ENCODE measurements at regions not wholly inside any gene's neighbourhood (a gene's known extent, or its start where the extent isn't known, plus 50 kb on each side); places are given as distances from the start of the nearest gene placed in this dataset.

GRCh38 chr14:22225516-22226140, 363.4 kb downstream of the DAD1 start:
- intact Hi-C loops (cut with DNase I; ENCODE audit: low total_unique reads), result no loop called here
- DNase-seq, result no peak

GRCh38 chr14:22221508-22221907, 367.5 kb downstream of the DAD1 start:
- TF ChIP-seq, protein P1, sequence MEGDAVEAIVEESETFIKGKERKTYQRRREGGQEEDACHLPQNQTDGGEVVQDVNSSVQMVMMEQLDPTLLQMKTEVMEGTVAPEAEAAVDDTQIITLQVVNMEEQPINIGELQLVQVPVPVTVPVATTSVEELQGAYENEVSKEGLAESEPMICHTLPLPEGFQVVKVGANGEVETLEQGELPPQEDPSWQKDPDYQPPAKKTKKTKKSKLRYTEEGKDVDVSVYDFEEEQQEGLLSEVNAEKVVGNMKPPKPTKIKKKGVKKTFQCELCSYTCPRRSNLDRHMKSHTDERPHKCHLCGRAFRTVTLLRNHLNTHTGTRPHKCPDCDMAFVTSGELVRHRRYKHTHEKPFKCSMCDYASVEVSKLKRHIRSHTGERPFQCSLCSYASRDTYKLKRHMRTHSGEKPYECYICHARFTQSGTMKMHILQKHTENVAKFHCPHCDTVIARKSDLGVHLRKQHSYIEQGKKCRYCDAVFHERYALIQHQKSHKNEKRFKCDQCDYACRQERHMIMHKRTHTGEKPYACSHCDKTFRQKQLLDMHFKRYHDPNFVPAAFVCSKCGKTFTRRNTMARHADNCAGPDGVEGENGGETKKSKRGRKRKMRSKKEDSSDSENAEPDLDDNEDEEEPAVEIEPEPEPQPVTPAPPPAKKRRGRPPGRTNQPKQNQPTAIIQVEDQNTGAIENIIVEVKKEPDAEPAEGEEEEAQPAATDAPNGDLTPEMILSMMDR (IDR thresholded peaks at IDR 0.05), result peak in 1 of 2 experiments; percentile 15
- no peak overlapping the region for H3K27ac ChIP-seq
- H3K36me3 ChIP-seq, result no peaks in the 10 kb centered on the region
- intact Hi-C loops (cut with DNase I; ENCODE audit: low total_unique reads), result no loop called here
- no peak for DNase-seq
- peaks cover 0 to 32% (median 2%) of the 10 kb centered on the region in 4 donors for H3K4me1 ChIP-seq
- no peak overlapping the region for H3K4me3 ChIP-seq
- H3K27me3 ChIP-seq, result no peaks in the 10 kb centered on the region
- no peaks in the 10 kb centered on the region for H3K9me3 ChIP-seq

More at GRCh38 chr14:22225516-22226140, 363.4 kb downstream of the DAD1 start:
- Histone ChIP-seq H3K27me3 (no peaks in the 10 kb centered on the region), H3K9me3 (no peaks in the 10 kb centered on the region), H3K27ac (peak overlapping the region in 1 of 2 donors; percentile 37), H3K36me3 (no peaks in the 10 kb centered on the region), H3K4me1 (peaks cover 0 to 39% (median 2%) of the 10 kb centered on the region in 4 donors), H3K4me3 (no peak overlapping the region)
- TF ChIP-seq, protein P1 (IDR thresholded peaks at IDR 0.05), result no peak

- TF ChIP-seq, protein P1 (IDR thresholded peaks at IDR 0.05), result no peak
- H3K27me3 ChIP-seq, result no peaks in the 10 kb centered on the region
- peaks cover 0 to 21% (median 0%) of the 10 kb centered on the region in 4 donors for H3K4me1 ChIP-seq
- intact Hi-C loops (cut with DNase I; ENCODE audit: low total_unique reads), result no loop called here
- no peak for DNase-seq
- no peaks in the 10 kb centered on the region for H3K36me3 ChIP-seq
- no peak overlapping the region for H3K27ac ChIP-seq
- no peaks in the 10 kb centered on the region for H3K9me3 ChIP-seq
- H3K4me3 ChIP-seq, result no peak overlapping the region
Measured at GRCh38 chr14:22220427-22220826, 368.6 kb downstream of the DAD1 start.

DNA sequence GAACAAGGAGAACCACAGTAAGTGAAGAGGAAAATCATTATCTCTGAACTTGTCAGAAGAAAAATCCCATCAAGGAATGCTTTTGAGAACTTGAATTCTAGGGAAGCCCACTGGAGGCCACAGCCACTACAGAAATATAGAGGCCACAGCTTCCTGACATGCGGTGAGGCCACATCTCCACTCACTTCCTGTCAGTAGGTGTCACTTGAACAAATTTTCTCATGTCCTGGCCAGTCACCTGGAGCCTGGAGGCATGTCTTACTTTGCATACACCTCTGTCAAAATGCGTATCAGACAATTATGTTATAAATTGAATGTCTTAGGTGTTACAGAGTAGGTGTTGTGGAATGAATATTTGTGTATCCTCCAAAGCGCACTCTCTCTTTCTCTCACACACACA, 370.3 kb downstream of the DAD1 start:
- H3K27ac ChIP-seq, result no peak overlapping the region
- peaks cover 0 to 13% (median 0%) of the 10 kb centered on the region in 4 donors for H3K4me1 ChIP-seq
- no peak overlapping the region for H3K4me3 ChIP-seq
- intact Hi-C loops (cut with DNase I; ENCODE audit: low total_unique reads), result no loop called here
- H3K9me3 ChIP-seq, result no peaks in the 10 kb centered on the region
- no peaks in the 10 kb centered on the region for H3K36me3 ChIP-seq
- DNase-seq, result no peak
- H3K27me3 ChIP-seq, result no peaks in the 10 kb centered on the region
- TF ChIP-seq, protein P1 (IDR thresholded peaks at IDR 0.05), result no peak

DNA sequence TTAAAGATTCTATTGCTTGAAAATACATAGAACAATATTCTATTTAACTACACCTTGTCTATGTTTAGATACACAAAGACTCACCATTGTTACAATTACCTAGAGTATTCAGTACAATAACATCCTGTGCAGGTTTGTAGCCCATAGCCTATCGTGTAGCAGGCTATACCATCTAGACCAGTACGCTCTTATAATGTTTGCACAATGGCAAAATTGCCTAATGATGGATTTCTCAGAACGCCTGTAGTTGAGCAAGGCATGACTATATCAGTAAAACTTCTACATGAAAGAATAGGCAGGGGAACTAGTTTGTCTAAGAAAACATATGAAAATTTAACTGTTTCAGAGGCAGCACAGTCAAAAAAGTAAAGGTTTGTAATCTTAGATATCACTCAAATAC, 375.9 kb downstream of the DAD1 start:
- no peak for DNase-seq
- no peak overlapping the region for H3K27ac ChIP-seq

More for the DNA sequence above, 375.9 kb downstream of the DAD1 start:
- Histone ChIP-seq H3K4me3 (no peak overlapping the region), H3K36me3 (no peaks in the 10 kb centered on the region), H3K4me1 (no peaks in the 10 kb centered on the region), H3K27me3 (no peaks in the 10 kb centered on the region), H3K9me3 (no peaks in the 10 kb centered on the region)
- intact Hi-C loops (cut with DNase I; ENCODE audit: low total_unique reads), result no loop called here
- TF ChIP-seq, protein P1 (IDR thresholded peaks at IDR 0.05), result no peak
